HG03460 (cell line): ENCODE measurements at regions not wholly inside any gene's neighbourhood (a gene's known extent, or its start where the extent isn't known, plus 50 kb on each side); places are given as distances from the start of the nearest gene placed in this dataset.
"Not testable (repeated sequence)": the region's sequence is repeated elsewhere in the genome, so short reads cannot be mapped to it uniquely, and the experiment has no call there.

Experiments
- ATAC-seq: cut with Tn5 transposase; IDR thresholded peaks from one replicate; pipeline ENCODE4 v1.9.1; 2021; ENCODE audit not compliant: unreplicated experiment

DNA sequence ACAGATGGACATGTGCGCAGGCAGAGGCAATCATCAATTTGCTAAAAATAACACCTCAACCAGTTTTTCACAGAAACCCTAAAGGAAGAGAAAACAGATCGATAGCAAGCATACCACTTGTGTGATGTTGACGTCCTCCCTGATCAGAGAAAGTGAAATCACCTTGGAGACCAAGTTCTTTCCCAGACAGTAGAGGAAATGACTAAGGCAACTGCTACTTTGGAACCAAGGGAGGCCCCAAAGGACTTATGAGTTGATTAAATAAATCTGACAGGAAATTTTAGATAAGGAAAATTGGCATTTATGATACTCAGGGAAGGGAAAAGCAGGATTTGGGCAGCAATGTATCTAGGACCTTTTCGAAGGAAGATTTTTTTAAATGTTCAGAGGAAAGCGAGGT, 267.1 kb upstream of the ASIC2 start:
- no peak for ATAC-seq

DNA sequence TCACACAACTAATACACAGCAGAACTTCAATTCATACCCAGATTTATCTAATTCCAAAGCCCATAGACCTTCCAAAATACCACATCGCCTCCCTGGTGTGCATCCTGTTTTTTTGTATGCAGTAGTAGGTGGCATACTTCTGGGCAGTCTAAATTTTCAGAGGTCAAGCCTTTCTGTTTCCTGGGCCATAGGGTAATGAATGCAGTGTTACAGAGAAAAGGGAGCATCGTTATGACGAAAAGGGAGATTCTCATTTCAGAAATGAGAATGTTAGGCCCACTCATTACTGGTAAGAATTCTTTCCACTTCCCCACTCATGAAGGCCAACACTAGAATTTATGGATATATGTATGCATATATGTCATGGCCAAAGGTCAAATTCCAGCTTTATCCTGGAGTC, 267.8 kb upstream of the ASIC2 start:
- ATAC-seq, result no peak

DNA sequence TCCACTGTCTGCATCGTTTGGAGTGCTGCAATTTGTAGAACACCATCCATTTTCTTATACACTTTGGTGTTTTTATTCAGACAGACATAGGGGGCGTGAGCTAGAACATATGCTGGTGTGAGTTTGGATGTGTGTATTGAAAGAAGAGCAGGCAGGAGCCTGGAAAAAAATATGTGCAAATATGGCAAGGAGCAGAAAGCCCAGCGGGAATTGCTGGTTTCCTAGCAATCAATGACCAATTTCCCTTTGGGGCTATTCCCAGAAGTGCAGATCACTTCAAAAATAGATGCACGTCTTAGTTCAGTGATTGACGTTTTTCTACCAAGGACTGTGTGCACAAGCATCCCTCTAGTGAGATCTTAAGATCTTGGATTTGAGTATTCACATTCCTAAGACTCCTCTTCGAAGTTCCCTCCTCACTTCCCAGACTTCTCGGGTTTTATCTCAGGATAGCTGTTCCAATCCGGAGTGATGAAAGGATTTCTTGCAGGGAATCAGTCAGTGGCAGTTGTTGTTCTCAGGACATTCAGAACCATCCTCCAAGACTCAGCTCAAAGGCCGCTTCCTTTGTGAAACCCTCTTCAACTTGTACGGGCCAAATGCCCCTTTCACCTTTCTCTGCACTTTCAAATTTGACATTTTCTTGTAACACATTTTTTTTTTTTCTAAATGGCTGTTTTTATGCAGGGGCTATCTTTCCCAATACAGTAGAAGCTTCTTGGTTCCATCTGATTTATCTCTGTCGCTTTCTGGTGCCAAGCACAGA, 268.7 kb upstream of the ASIC2 start:
- ATAC-seq, result no peak

DNA sequence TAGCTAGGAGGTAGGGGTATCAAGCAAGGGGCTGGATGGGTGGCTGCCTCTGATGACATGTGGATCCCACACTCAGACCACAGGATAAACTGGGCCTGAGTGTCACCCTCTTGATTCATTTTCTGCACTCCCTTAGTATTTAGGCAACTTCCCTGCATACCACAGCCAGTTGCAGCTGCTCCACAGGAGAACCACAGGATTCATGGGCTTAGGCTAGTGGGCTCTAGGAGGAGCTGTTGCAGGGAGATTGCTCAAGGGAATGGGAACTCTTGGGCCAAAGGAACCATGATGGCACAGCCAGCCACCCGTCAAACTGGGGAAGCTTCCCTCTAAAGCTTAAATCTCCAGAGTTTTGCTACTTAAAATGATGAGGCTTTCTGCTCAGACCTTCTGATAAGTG, 269.7 kb upstream of the ASIC2 start:
- ATAC-seq, result no peak

DNA sequence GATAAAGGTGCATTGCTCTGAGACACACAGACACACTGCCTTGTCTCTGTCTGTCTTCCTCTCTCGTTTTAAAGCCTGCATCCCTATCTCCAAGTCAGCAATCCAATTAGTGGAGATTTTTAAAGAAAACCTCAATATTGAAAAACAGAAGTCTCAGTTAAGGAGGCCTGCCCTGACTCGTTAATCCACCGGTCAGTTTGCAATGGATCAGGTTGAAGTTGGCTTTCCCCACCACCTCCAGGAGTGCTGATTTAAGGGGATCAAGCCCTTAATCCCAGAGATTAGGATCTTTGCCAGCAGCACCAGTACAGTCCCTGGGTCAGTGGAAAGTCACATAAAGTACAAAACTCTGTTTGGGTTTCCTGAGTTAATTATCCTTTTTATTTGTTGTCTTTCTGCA, 271.1 kb upstream of the ASIC2 start:
- no peak for ATAC-seq

DNA sequence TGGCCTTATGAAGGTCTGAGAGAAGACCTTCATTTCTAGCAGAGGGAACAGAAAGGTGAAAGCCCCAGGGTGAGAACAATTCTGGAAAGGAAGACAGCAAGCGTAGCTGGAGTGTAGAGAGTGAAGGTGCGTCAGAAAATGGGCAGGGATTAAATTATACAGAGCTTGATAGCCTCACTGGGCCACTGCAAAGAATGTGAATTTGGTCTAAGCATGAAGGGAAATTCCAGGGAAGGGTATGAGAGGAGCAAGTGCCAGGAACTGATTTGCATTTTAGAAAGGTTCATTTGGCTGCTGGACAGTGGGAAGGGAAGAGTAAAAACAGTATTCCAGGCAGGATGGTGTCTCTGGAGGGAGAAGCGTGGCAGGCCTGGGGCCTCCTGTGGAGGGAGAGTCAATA, 274.1 kb upstream of the ASIC2 start:
- no peak for ATAC-seq

DNA sequence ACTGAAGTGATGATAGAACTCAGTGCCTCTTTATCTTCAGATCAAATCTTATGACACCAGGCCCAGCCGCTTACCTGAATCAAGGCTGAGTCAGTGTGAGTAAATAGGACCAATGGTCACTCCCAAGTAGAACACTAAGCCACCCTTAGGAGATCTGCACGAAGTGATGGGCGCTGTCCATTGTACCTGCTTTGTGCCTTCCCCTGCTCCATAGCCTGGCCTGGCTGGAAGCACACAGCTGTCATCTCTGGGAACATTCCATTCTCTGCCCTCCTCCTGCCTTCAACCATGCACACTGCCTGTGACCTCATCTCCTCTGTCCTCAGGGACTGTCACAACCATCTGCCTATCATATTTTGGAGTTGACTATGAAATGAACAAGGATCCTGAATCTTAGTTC, 279.5 kb upstream of the ASIC2 start:
- ATAC-seq, result no peak

DNA sequence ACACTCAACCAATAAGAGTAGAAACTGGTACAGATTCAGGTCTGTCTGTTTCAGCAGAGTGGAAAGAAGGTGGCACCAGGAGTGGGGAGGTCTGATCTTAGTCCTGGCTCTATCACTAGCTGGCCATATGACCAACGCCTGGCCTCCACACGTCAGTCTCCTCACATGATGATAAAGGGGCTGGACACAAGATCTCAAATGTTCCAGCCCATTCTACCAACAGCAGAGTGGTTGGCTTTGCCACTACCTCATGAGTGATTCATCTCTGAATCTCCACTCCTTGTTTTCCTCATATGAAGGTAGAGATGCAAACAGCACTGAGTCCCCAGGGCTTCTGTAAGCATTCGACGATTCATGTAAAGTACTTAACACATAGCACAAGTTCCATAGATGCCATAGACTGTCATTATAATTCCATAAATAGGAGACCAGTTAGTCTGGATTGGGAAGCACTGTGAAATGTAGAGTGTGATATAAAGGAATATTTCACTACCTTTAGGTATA, 281.9 kb upstream of the ASIC2 start:
- ATAC-seq, result no peak

DNA sequence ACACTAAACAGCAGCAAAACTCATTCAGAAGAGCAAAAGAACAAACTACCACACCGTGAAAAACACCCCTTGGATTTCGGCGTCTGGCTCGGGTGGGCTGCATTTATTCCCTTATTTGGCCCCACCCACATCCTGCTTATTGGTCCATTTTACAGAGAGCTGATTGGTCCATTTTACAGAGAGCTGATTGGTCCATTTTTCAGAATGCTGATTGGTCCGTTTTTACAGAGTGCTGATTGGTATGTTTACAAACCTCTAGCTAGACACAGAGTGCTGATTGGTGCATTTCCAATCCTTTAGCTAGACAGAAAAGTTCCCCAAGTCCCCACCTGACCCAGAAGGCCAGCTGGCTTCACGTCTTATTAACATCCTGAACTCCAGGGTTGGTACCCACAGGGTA, 286.6 kb upstream of the ASIC2 start:
- ATAC-seq, result not testable (repeated sequence)

DNA sequence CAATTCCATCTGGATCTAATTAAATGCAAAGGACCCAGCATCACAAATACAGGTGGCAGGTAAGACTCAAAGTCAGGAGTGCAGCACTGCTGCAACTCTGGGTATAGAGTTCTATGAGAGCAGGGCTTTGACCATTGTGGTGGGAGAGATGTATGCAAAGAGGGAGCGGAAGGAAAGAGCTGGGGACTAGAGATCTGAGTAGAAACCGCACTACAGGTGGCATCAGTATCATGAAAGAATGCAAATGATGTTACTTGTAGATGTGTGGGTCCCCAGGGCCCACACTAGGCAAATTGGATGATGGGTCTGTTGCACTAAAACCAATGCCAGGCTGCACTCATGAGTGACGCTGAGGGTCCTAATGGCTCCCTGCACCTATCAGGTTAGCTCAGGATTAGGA, 287.1 kb upstream of the ASIC2 start:
- no peak for ATAC-seq

DNA sequence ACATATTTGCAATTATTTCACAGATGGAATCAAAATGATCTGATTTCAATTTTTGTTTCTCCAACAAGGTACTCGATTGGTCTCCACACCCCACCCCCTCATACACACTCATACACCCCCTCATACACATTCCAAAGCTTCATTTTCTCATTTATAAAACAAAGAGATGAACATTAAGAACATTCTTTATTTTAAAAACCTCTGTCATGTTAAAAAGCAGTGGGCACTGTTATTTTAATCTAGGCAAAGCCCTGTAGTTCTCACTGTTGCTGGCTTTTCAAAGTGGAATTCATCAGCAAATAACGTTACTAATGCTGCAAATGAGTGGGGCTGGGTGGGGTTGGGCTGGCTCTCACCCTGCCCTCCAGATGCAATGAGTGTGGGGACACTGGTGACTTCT, 289.6 kb upstream of the ASIC2 start:
- no peak for ATAC-seq

DNA sequence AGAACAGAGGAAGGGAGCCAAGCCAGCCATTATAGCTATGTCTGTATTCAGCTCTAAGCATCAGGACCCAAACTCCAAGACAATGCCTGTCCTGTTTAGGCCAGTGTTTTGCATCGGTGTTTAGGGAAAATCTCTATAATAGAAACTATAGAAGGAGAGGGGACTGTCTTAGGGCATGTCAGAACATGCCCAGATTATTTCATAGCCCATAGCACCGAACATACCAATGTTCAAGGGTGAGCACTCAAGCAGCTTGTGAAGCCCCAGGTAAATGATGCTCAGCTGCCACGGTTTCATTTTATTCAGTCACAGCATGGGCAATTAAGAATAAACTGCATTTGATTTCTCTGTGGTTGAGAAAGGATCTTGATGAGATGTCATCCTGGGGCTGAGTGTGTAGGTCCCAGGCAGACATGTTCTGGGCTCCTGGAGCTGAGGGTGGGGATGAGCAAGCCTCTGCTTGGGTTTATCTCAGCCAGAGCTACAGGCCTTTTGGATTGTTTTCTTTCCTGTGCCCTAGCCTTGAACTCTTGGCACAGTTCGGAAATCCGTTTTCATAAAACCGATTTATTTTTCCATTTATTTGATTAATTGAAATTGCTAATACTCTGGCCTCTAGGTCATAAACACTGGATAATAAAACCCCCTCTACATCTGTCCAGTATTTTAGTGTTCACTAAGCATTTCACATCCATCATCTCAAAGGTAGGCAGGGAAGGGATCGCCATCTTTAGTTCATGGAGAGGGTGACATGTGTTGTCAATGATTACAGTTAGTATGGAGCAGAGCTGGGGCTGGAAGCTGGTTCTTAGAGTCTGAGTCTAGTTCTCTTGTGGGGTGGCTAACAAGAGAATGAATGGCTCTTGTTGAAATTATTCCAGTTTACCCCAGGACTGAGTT, 290.7 kb upstream of the ASIC2 start:
- no peak for ATAC-seq

DNA sequence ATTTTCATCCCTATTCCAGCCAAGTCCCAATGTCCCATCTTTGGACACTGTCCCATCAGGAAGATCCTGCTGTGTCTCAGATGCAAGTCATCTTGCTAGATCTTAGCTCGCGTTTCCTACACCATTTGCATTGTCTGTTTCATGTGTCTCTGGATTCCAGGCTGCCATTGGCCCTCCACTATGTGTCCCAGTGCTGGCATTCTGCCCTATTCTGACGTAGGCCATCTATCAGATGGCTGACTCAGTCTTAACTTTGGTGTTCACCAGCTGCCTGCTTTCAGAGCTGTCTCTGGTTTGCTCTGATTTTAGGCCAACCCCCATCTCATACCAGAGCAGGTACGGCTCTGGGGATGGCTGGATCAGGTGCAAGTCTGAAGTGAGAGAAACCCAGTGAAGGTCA, 300.9 kb upstream of the ASIC2 start:
- no peak for ATAC-seq

DNA sequence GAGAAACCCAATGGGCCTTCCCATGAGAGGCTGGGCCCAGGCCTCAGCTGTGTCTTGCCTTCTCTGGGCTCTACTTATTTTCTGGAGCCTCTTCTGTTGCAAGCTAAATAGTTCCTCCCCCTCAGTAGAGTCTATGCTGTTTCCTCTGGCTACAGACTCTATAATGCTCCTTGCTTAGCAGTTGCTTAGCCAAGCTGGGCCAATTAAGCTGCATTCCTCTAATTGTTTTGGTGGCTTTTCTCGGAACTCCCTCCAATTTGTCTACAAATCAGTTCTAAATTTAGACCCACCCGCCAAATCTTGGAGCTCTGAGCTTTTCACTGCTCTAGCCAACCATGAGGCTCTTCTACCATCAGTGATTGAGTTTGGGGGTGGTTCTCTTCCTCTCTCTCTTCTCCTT, 302.7 kb upstream of the ASIC2 start:
- ATAC-seq, result no peak

DNA sequence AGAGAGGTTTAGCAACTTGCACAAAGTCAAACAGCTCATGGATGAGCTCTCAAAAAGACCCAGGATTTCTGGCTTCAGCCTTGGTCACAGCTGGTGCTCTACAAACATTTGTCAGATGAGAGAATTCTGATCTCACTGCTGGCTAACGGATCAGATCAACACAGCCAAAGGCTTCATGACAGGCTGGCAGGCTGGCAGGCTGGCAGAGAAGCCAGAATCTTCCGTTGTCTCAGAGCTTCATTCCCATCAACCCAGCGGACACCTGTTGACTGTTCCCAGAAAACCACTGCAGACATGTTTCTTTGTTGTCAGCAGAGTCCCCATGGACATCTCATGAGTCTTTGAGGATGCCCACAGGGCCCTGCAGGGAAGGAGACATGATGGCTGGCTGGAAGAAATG, 303.8 kb upstream of the ASIC2 start:
- ATAC-seq, result no peak

DNA sequence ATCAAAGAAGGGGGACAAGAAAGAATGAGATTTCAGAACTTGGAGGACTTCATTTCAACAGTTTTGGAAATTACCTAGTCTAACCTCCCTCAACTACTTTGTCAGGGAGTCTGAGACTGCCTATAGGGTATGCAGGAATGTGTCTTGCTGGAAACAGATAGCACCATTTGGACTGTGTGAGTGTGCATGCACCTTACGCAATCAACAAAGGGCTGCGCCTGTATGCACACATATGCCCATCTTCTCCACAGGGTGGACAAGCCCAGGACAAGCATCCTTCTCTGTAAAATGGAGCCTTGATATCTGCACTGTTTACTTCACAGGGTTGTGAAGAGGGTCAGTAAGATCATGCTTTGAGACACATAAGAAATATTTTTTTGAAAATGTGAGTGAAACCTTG, 305.7 kb upstream of the ASIC2 start:
- no peak for ATAC-seq

DNA sequence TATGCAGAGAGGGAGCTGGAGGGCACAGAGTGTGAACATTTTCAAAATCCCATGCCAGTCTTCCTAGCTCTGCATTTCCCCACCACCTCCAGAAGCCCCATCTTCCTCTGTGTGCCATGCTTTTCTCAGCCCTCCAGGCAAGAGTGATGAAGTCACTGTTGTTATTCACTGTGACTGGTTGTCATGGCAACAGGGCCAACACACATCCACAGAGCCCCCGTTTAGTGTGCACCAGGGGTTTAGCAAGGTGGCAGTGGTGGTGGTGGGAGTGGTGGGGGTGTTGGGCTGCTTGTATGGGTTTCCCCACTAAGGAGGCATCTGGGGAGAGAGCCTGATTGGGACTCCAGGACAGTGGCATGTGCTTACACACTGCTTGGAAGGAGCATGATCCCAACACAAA, 309.9 kb upstream of the ASIC2 start:
- ATAC-seq, result no peak

DNA sequence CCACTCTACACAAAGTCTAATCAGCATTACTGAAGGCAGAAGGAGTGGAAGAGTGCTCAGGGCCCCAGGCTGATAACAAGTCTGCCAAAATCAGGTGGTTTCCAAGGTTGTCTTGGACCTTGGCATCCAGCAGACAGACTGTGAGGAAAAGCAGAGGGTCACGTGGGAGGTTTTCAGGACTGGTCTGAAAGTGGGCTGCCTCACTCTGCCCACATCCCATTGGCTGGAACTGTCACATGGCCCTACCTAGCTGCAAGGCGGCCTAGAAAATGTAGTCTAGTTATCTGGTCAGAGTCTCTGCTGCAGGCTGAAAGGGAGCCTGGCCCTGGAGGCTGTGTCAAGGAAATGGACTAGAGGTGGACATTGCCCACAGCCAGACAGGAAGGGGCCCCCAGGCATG, 310.7 kb upstream of the ASIC2 start:
- no peak for ATAC-seq

DNA sequence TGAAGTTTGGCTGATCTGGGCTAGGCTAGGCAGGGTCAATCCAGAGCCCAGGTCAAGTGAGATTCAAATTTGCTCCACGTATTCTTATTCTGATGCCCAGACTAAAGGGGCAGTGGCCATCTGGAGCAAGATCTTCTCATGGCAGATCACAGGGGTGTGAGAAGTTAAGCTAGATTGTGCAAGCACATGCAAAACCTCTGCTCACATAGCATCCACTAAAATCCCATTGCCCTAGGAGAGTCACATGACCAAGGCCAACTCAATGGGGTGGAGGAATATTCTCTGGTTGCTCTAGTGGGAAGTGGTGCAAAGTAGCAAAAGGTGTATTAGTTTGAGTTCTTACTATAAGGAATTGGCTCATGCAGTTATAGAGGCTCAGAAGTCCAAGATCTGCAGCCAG, 318.4 kb upstream of the ASIC2 start:
- no peak for ATAC-seq

DNA sequence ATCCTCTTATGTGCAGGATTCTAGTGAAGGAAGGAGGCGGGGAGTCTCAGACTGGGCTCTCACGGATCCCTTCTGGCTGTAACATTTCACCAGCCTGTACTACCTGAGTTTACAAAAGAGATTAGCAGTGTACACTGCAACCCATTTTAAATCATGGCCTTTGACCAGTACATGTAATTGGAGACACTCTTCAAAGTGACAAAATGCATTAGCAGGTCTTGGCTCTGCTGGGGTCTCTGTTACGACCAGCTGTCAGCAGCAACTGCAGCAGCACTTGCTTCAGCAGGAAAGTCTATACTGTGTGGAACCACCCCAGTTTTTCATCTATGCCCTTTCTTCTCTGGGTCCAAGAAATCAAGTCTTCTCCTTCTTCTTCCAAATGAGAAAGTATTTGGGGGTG, 322.8 kb upstream of the ASIC2 start:
- ATAC-seq, result no peak

DNA sequence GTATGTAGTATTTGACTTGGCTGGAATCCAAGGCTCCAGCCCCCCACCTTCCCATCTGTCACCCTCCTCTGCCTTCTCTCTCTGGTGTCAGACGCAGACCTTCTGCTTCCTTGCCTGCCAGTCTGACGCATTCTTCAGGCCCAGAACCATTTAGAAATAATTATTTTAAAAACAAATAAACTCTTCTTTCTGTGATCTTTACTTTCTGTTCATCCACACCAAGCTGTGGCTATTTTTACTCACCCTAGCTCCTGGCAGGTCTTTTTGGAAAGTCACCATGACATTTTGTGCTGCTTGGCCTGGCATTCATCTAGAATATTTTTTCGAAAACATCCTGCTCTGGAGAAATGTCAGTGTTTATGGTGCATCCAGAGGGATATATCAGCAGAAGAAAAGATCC, 330.7 kb upstream of the ASIC2 start:
- ATAC-seq, result no peak
